ENCODE measurements at regions not wholly inside any gene's neighbourhood (a gene's known extent, or its start where the extent isn't known, plus 50 kb on each side); places are given as distances from the start of the nearest gene placed in this dataset.
"Not testable (repeated sequence)": the region's sequence is repeated elsewhere in the genome, so short reads cannot be mapped to it uniquely, and the experiment has no call there.

GRCh38 chr13:80498433-80498832 is 157.5 kb upstream of the SPRY2 start:
- DNase-seq (ENCODE audit: low read depth in 1 of 2, low spot score in 1 of 2), result no peak
- in situ Hi-C loops (cut with HindIII; ENCODE audit: low pct_unique_long_range_greater_than_20kb, low sequenced_read_pairs), result no loop called here
- no peak for TF ChIP-seq JUND (IDR thresholded peaks at IDR 0.05; ENCODE audit: low read depth)

- in situ Hi-C loops (cut with HindIII; ENCODE audit: low pct_unique_long_range_greater_than_20kb, low sequenced_read_pairs), result no loop called here
Measured at GRCh38 chr13:80497978-80498377, 157.1 kb upstream of the SPRY2 start.

GRCh38 chr13:80497439-80497838 is 156.5 kb upstream of the SPRY2 start:
- no peak for TF ChIP-seq JUND (IDR thresholded peaks at IDR 0.05; ENCODE audit: low read depth)
- no peak for DNase-seq (ENCODE audit: low read depth in 1 of 2, low spot score in 1 of 2)
- in situ Hi-C loops (cut with HindIII; ENCODE audit: low pct_unique_long_range_greater_than_20kb, low sequenced_read_pairs), result no loop called here

More at GRCh38 chr13:80497978-80498377, 157.1 kb upstream of the SPRY2 start:
- TF ChIP-seq JUND (IDR thresholded peaks at IDR 0.05; ENCODE audit: low read depth), result no peak
- DNase-seq (ENCODE audit: low read depth in 1 of 2, low spot score in 1 of 2), result no peak

GRCh38 chr13:80496721-80497397 is 155.9 kb upstream of the SPRY2 start:
- in situ Hi-C loops (cut with HindIII; ENCODE audit: low pct_unique_long_range_greater_than_20kb, low sequenced_read_pairs), result no loop called here
- no peak for DNase-seq (ENCODE audit: low read depth in 1 of 2, low spot score in 1 of 2)
- TF ChIP-seq JUND (IDR thresholded peaks at IDR 0.05; ENCODE audit: low read depth), result no peak

- in situ Hi-C loops (cut with HindIII; ENCODE audit: low pct_unique_long_range_greater_than_20kb, low sequenced_read_pairs); DNase-seq (ENCODE audit: low read depth in 1 of 2, low spot score in 1 of 2): not testable (repeated sequence)
Measured at GRCh38 chr13:80490491-80490943, 149.6 kb upstream of the SPRY2 start.

- in situ Hi-C loops (cut with HindIII; ENCODE audit: low pct_unique_long_range_greater_than_20kb, low sequenced_read_pairs), result no loop called here
- DNase-seq (ENCODE audit: low read depth in 1 of 2, low spot score in 1 of 2), result no peak
- no peak for TF ChIP-seq JUND (IDR thresholded peaks at IDR 0.05; ENCODE audit: low read depth)
Measured at GRCh38 chr13:80486402-80486801, 145.5 kb upstream of the SPRY2 start.

- no peak for DNase-seq (ENCODE audit: low read depth in 1 of 2, low spot score in 1 of 2)
- TF ChIP-seq JUND (IDR thresholded peaks at IDR 0.05; ENCODE audit: low read depth), result no peak
Measured at GRCh38 chr13:80483157-80483556, 142.2 kb upstream of the SPRY2 start.

GRCh38 chr13:80481588-80481987 is 140.7 kb upstream of the SPRY2 start:
- no peak for DNase-seq (ENCODE audit: low read depth in 1 of 2, low spot score in 1 of 2)

More at GRCh38 chr13:80483157-80483556, 142.2 kb upstream of the SPRY2 start:
- in situ Hi-C loops (cut with HindIII; ENCODE audit: low pct_unique_long_range_greater_than_20kb, low sequenced_read_pairs), result no loop called here

GRCh38 chr13:80477661-80478443 is 136.9 kb upstream of the SPRY2 start:
- in situ Hi-C loops (cut with HindIII; ENCODE audit: low pct_unique_long_range_greater_than_20kb, low sequenced_read_pairs), result no loop called here
- TF ChIP-seq JUND (IDR thresholded peaks at IDR 0.05; ENCODE audit: low read depth), result no peak
- DNase-seq (ENCODE audit: low read depth in 1 of 2, low spot score in 1 of 2), result no peak

More at GRCh38 chr13:80481588-80481987, 140.7 kb upstream of the SPRY2 start:
- TF ChIP-seq JUND (IDR thresholded peaks at IDR 0.05; ENCODE audit: low read depth), result no peak
- in situ Hi-C loops (cut with HindIII; ENCODE audit: low pct_unique_long_range_greater_than_20kb, low sequenced_read_pairs), result no loop called here

GRCh38 chr13:80476953-80477352 is 136.0 kb upstream of the SPRY2 start:
- no peak for TF ChIP-seq JUND (IDR thresholded peaks at IDR 0.05; ENCODE audit: low read depth)
- in situ Hi-C loops (cut with HindIII; ENCODE audit: low pct_unique_long_range_greater_than_20kb, low sequenced_read_pairs), result no loop called here

GRCh38 chr13:80475718-80476117 is 134.8 kb upstream of the SPRY2 start:
- DNase-seq (ENCODE audit: low read depth in 1 of 2, low spot score in 1 of 2), result no peak
- no peak for TF ChIP-seq JUND (IDR thresholded peaks at IDR 0.05; ENCODE audit: low read depth)
- in situ Hi-C loops (cut with HindIII; ENCODE audit: low pct_unique_long_range_greater_than_20kb, low sequenced_read_pairs), result no loop called here

More at GRCh38 chr13:80476953-80477352, 136.0 kb upstream of the SPRY2 start:
- no peak for DNase-seq (ENCODE audit: low read depth in 1 of 2, low spot score in 1 of 2)

- in situ Hi-C loops (cut with HindIII; ENCODE audit: low pct_unique_long_range_greater_than_20kb, low sequenced_read_pairs), result no loop called here
- DNase-seq (ENCODE audit: low read depth in 1 of 2, low spot score in 1 of 2), result peak; percentile 15 to 63
Measured at GRCh38 chr13:80473695-80474094, 132.8 kb upstream of the SPRY2 start.

GRCh38 chr13:80469853-80470381 is 129.0 kb upstream of the SPRY2 start:
- in situ Hi-C loops (cut with HindIII; ENCODE audit: low pct_unique_long_range_greater_than_20kb, low sequenced_read_pairs), result no loop called here
- no peak for TF ChIP-seq JUND (IDR thresholded peaks at IDR 0.05; ENCODE audit: low read depth)
- DNase-seq (ENCODE audit: low read depth in 1 of 2, low spot score in 1 of 2), result no peak

More at GRCh38 chr13:80473695-80474094, 132.8 kb upstream of the SPRY2 start:
- no peak for TF ChIP-seq JUND (IDR thresholded peaks at IDR 0.05; ENCODE audit: low read depth)

All from T47D (cell line).